ENCODE measurements at regions not wholly inside any gene's neighbourhood (a gene's known extent, or its start where the extent isn't known, plus 50 kb on each side); places are given as distances from the start of the nearest gene placed in this dataset.

DNA sequence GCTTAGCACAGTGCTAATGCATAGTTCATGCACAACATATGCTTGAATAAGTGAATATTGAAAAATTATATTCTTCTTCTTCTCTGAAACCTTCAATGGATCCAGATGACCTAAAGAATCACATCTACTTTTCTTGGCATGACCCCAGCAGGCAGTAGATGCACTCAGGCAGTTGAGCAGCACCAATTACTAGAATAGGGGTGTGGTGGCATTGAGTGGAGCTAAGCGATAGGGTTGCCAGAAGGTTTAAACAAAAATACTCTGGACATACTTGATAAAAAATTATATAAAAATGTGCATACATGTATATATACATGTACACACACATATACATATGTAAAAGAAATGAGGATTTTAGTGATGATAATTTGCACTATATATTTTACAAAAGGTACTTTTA is 81.8 kb downstream of the NFKBIZ start:
- TF ChIP-seq, protein P1, sequence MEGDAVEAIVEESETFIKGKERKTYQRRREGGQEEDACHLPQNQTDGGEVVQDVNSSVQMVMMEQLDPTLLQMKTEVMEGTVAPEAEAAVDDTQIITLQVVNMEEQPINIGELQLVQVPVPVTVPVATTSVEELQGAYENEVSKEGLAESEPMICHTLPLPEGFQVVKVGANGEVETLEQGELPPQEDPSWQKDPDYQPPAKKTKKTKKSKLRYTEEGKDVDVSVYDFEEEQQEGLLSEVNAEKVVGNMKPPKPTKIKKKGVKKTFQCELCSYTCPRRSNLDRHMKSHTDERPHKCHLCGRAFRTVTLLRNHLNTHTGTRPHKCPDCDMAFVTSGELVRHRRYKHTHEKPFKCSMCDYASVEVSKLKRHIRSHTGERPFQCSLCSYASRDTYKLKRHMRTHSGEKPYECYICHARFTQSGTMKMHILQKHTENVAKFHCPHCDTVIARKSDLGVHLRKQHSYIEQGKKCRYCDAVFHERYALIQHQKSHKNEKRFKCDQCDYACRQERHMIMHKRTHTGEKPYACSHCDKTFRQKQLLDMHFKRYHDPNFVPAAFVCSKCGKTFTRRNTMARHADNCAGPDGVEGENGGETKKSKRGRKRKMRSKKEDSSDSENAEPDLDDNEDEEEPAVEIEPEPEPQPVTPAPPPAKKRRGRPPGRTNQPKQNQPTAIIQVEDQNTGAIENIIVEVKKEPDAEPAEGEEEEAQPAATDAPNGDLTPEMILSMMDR (IDR thresholded peaks at IDR 0.05; ENCODE audit: low read depth, low read length): no peak

DNA sequence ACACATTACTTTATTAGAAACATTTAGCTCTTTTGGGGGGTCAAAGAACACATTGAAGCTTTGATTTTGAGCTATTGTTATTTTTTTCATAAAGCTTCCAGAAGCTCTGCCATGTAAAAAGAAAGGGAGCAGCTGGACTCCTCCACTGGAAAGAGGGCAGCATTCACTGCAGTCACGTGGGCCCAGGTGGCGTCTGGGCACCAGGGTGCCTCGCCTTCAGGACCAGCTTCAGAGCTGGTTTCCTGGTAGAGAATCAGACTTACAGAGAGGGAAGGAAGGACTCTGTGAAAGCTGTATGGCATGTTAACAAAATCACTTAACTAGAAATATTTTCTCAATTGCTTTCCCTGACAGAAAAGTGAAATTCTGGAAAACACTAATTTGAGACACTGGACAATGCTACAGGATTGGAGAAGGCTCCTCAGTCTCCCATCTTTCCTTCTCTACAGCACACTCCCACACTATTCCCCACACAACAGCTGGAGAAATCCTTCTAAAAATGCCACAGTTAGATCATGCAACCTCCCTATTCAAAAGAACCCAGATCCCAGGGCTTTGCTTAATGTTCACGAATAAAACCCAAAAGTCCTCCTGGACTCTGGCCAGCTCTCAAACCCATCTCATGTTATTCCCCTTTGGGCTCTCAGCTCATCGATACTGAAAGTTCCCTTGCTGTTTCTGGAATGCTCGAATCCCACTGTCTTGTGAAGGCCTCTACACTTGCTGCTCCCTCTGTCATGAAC is 83.2 kb downstream of the NFKBIZ start:
- H3K27me3 ChIP-seq (ENCODE audit: insufficient read depth, low read depth, severe bottlenecking): no peaks in the 10 kb centered on the region
- TF ChIP-seq, protein P1 (IDR thresholded peaks at IDR 0.05; ENCODE audit: low read depth, low read length): no peak
- no peak overlapping the region for H3K4me3 ChIP-seq (ENCODE audit: low read depth, low read length)
- H3K36me3 ChIP-seq: no peaks in the 10 kb centered on the region
- H3K9me3 ChIP-seq (ENCODE audit: severe bottlenecking): no peaks in the 10 kb centered on the region
- no peak overlapping the region for H3K27ac ChIP-seq
- no peak for DNase-seq

More for the DNA sequence above, 81.8 kb downstream of the NFKBIZ start:
- no peak for DNase-seq
- Histone ChIP-seq H3K9me3 (ENCODE audit: severe bottlenecking) (no peaks in the 10 kb centered on the region), H3K27me3 (ENCODE audit: insufficient read depth, low read depth, severe bottlenecking) (no peaks in the 10 kb centered on the region), H3K4me3 (ENCODE audit: low read depth, low read length) (no peak overlapping the region), H3K27ac (no peak overlapping the region), H3K36me3 (no peaks in the 10 kb centered on the region)

GRCh38 chr3:101936419-101937356 is 87.4 kb downstream of the NFKBIZ start:
- H3K27me3 ChIP-seq (ENCODE audit: insufficient read depth, low read depth, severe bottlenecking): no peaks in the 10 kb centered on the region
- DNase-seq: no peak
- no peaks in the 10 kb centered on the region for H3K36me3 ChIP-seq
- TF ChIP-seq, protein P1 (IDR thresholded peaks at IDR 0.05; ENCODE audit: low read depth, low read length): no peak
- no peaks in the 10 kb centered on the region for H3K9me3 ChIP-seq (ENCODE audit: severe bottlenecking)
- no peak overlapping the region for H3K27ac ChIP-seq
- H3K4me3 ChIP-seq (ENCODE audit: low read depth, low read length): no peak overlapping the region

DNA sequence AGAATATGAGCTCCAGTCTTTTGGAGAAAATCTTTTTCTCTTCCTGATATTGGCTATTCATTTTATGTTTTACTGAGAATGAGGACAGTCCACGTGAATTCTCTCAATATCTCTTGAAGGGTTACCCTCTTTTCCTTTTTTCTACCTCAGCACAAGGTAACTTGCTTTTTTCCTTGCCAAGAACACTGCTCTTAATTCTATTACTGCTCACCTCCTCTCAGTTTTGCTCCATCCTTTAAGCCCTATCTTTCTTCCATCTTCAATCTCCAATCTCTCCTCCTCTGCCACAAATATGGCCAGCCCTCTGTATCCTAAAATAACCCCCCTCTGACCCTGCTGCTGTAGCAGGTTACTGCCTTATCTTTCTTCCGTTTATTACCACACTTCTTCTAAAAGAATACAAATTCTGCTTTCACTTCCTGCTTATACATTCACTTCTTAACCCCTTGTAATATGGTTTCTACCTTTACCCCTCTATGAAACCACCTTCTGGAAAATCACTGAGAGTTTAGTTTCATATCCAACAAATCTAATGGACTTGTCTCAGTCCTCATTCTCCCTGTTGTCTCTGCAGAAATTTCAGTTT is 89.0 kb downstream of the NFKBIZ start:
- no peaks in the 10 kb centered on the region for H3K9me3 ChIP-seq (ENCODE audit: severe bottlenecking)
- H3K4me3 ChIP-seq (ENCODE audit: low read depth, low read length): no peak overlapping the region
- DNase-seq: no peak
- H3K27ac ChIP-seq: no peak overlapping the region
- H3K36me3 ChIP-seq: no peaks in the 10 kb centered on the region
- H3K27me3 ChIP-seq (ENCODE audit: insufficient read depth, low read depth, severe bottlenecking): no peaks in the 10 kb centered on the region
- TF ChIP-seq, protein P1 (IDR thresholded peaks at IDR 0.05; ENCODE audit: low read depth, low read length): no peak

- no peaks in the 10 kb centered on the region for H3K9me3 ChIP-seq (ENCODE audit: severe bottlenecking)
- TF ChIP-seq, protein P1 (IDR thresholded peaks at IDR 0.05; ENCODE audit: low read depth, low read length): no peak
- H3K27me3 ChIP-seq (ENCODE audit: insufficient read depth, low read depth, severe bottlenecking): no peaks in the 10 kb centered on the region
- H3K36me3 ChIP-seq: no peaks in the 10 kb centered on the region
- no peak overlapping the region for H3K4me3 ChIP-seq (ENCODE audit: low read depth, low read length)
- H3K27ac ChIP-seq: no peak overlapping the region
- DNase-seq: no peak
Measured at GRCh38 chr3:101939361-101940049, 90.2 kb downstream of the NFKBIZ start.
